HK-2 (cell line): ENCODE measurements at regions not wholly inside any gene's neighbourhood (a gene's known extent, or its start where the extent isn't known, plus 50 kb on each side); places are given as distances from the start of the nearest gene placed in this dataset.

Experiments used
- DNase-seq: peaks from one replicate; pipeline ENCODE4 v3.0.0-alpha.2; 2018; ENCODE audit not compliant: unreplicated experiment

DNA sequence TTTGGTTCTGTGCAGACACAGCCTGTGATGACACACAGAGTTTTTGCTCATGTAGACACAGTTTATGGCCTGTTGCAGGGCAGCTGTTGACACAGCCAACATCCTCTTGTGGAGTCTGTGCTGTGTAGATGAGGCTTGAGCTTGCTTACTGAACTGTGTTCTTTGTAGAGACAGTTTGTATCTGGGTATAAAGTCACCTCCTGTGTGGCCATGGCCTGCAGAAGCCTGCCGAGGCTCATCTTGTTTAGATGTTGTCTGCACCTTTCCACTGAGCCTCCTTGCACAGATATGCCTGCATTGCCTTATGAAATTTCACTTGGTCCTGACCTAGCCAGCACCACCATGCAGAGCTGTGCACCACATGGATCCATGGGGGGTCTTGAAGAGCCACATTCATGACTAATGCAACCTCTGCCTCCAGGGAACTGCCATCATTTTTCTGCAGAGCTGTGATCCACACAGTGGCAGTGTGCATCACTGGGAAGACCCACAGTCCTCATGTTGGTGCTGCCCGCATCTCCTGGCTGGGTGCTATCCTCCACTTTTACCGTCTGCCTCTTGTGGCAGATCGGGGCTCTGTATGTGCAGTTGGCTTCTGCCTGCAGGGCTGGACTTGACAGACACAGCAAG is 198.0 kb upstream of the MAMLD1 start:
- DNase-seq: no peak

GRCh38 chrX:150165776-150166610 is 197.1 kb upstream of the MAMLD1 start:
- no peak for DNase-seq

- DNase-seq: no peak
These were observed 195.4 kb upstream of the MAMLD1 start for GRCh38 chrX:150167482-150168324.

- DNase-seq: no peak
These were observed 181.0 kb upstream of the MAMLD1 start for GRCh38 chrX:150182161-150182560.

- DNase-seq: no peak
These were observed 178.6 kb upstream of the MAMLD1 start for GRCh38 chrX:150184491-150184890.

DNA sequence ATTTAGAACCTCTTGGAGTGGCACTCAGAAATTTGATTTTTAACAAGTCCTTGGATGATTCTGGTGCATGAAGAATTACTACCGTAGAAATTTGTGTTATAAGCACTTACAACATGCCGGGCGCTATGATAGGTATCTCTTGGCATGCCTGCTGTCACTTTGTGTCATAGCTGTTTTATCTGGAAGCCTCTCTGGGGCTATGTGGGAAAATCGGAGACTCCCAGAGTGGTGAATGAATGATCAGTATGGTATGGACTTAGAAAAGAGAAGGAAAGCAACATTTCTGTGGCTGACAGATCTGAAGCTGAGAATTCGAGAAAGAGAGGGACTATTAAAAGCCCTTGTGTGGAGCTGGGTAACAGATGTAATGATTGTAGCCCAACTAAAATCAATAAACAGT is 177.4 kb upstream of the MAMLD1 start:
- no peak for DNase-seq

GRCh38 chrX:150192816-150193215 is 170.3 kb upstream of the MAMLD1 start:
- DNase-seq: no peak

DNA sequence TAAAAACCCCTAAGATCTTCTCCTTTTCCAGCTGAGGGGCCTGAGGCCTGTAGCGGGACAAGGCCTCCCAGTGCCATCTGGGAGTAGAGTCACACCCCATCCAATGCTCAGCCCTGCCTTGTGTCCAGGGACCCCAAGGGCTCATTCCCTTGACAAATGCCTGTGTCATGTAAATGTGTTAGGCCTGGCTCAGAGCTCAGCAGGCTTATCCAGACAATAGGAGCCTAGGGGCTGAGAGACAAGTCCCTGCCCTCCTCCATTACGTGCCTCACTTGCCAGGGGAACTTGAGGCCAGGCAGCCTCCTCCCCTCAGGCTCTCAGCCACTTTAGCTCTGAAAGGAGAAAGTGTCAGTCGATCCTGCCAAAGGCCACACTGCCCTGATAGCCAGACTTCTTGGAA is 166.8 kb upstream of the MAMLD1 start:
- no peak for DNase-seq

DNA sequence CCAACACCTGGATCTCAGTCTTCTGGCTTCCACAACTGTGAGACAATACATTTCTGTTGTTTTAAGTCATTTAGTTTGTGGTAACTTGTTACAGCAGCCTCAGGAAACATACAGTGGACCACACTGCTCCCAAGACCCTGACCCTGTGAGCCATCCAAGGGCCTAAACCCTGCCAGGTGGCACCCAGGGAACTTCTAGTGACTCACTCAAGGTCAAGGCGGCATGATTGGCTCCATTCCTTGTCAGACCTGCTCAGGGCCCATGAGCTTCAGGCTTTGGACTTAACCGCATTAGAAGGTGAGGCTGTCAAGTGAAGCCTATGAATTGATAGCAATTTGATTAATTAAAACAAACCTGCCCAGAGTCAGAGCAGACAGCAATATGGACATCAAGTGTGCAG is 165.7 kb upstream of the MAMLD1 start:
- no peak for DNase-seq

- no peak for DNase-seq
These were observed 164.3 kb upstream of the MAMLD1 start for GRCh38 chrX:150198776-150199175.

GRCh38 chrX:150199181-150199580 is 163.9 kb upstream of the MAMLD1 start:
- DNase-seq: no peak

- DNase-seq: no peak
These were observed 163.3 kb upstream of the MAMLD1 start for GRCh38 chrX:150199803-150200202.

GRCh38 chrX:150200361-150200760 is 162.8 kb upstream of the MAMLD1 start:
- DNase-seq: no peak

DNA sequence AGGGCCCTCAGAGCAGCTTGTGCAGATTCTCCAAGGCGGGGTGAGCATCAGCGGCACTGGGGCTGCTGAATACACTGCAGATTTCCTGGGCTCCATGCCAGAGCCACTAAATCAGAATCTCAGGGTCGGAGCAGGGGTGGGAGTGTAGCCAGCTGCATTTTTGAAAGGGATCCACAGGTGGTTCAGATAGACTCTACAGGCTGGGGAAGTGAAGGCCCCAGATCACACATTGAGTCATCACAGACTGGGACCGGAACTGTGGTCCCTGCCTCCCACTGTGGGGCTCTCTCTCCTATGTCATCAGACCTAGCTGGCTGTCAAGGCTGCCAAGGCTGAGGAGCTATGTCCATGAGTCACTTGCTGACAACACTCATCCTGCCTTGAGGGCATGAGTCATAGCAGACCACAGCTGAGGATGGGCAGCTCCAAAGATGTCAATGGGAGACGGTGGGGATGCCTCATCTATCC is 162.3 kb upstream of the MAMLD1 start:
- peak; percentile 85 for DNase-seq

- DNase-seq: no peak
These were observed 161.7 kb upstream of the MAMLD1 start for GRCh38 chrX:150201391-150201790.

- DNase-seq: no peak
These were observed 161.3 kb upstream of the MAMLD1 start for GRCh38 chrX:150201841-150202240.

DNA sequence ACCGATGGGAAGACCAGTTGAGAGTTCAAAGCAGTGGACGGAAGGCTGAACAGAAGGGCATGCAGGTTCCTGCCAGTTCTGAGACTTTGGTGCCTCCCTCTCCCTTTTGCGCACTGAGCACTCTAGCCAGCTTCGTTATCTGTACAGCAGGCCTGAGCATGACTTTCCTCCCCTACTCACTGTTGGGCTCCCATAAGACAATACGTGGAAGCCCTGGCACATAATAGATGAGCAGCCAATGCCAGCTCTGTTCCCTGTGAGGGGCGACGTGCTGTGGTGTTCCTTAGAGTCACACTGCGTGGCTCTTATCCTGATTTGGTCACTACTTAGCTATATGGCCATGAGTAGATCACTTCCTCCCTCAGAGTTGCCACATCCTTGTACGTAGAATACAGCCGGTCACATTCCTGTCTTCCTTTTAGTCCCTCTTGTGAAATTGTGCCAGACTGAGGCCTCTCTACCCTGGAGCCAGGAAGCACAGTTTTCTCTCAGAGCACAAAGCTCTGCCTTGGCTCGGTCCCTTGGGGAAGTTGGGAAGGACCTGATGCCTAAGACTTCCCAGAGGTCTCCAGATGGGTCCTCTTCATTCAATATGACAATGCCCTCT is 160.4 kb upstream of the MAMLD1 start:
- no peak for DNase-seq

- no peak for DNase-seq
These were observed 159.9 kb upstream of the MAMLD1 start for GRCh38 chrX:150203248-150203645.

GRCh38 chrX:150205011-150205410 is 158.1 kb upstream of the MAMLD1 start:
- no peak for DNase-seq

DNA sequence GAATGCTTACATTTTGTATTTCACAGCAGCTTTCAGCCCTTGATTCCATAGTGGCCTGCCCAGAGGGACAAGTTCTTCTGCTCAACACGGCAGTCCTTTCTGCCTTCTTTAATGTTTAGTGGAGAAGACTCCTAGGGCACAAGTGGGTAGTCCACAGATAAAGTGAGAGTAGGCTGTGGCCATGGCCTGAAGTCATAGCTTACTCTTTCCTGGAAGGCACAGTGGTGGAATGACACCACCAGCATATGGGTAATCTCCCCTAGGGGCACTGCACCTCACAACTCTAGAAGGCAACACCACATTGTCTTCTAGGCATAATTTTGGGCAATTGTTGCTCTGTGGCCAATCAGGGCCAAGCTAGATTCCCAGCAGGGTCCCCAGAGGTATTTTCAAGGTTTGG is 155.4 kb upstream of the MAMLD1 start:
- no peak for DNase-seq

DNA sequence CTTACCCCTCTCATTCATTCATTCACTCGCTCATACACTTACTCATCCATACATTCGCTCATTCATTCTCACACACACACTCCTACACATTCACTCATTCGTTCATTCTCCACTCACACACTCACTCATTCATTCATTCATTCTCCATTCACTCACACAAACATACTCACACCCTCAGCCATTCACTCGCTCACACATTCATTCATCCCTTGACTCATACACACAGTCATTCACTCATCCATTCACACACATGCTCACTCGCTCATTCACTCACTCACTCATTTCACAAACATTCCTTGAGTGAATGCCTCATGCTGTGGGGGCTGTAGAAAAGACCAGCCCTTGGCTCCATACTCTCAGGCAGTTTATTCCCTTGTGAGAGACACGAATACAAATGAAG is 151.1 kb upstream of the MAMLD1 start:
- DNase-seq: no peak
